ENCODE measurements at regions not wholly inside any gene's neighbourhood (a gene's known extent, or its start where the extent isn't known, plus 50 kb on each side); places are given as distances from the start of the nearest gene placed in this dataset.

DNA sequence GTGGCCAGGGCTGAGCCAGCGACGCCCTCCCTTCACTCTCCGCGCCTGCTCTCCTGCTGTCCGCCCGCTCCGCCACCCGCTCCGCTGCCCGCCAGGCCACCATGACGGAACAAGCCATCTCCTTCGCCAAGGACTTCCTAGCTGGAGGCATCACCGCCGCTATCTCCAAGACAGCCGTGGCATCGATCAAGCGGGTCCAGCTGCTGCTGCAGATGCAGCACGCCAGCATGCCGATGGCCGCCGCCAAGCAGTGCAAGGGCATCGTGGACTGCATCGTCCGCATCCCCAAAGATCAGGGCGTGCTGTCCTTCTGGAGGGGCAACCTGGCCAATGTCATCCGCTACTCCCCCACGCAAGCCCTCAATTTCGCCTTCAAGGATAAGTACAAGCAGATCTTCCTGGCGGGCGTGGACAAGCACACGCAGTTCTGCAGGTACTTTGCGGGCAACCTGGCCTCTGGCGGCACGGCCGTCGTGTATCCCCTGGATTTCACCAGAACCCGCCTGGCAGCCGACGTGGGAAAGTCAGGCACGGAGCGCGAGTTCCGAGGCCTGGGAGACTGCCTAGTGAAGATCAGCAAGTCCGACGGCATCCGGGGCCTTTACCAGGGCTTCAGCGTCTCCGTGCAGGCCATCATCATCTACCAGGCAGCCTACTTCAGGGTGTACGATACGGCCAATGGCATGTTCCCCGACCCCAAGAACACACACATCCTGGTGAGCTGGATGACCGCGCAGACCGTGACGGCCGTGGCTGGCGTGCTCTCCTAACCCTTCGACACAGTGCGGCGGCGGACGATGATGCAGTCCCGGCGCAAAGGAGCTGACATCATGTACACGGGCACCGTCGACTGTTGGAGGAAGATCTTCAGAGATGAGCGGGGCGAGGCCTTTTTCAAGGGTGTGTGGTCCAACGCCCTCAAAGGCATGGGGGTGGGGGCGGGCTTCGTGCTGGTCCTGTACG, 1130.4 kb upstream of the ACO1 start:
- H3K27me3 ChIP-seq (ENCODE audit: control insufficient read depth in 2 of 2, insufficient read depth in 2 of 2, low read length in 2 of 2) = no peaks in the 10 kb centered on the region
- ATAC-seq (no peak), DNase-seq (ENCODE audit: extremely low read depth in 1 of 4, low spot score in 3 of 4) (no peak), FAIRE-seq (no peak)
- WGBS (ENCODE audit: insufficient coverage, low coverage, missing lambda C conversion rate) = no CpG with 5 or more reads among the region's 73 CpGs
- no peak overlapping the region for H3K4me2 ChIP-seq (ENCODE audit: insufficient read depth, low read length)
- TF ChIP-seq HDGF (IDR thresholded peaks at IDR 0.05) = no peak
- TF ChIP-seq MCM7 (IDR thresholded peaks at IDR 0.05) = no peak
- TF ChIP-seq ZNF212 (CRISPR knock-in tag; IDR thresholded peaks at IDR 0.05) = no peak
- no peak for TF ChIP-seq POLR2H (tag; IDR thresholded peaks at IDR 0.05; ENCODE audit: low read depth)
- no peak for TF ChIP-seq ZNF699 (CRISPR knock-in tag; IDR thresholded peaks at IDR 0.05; ENCODE audit: insufficient replicate concordance)
- TF ChIP-seq ARID2 (IDR thresholded peaks at IDR 0.05) = no peak
- TF ChIP-seq ZNF121 (CRISPR knock-in tag; conservative IDR thresholded peaks at IDR 0.05) = no peak
- TF ChIP-seq, protein P1, sequence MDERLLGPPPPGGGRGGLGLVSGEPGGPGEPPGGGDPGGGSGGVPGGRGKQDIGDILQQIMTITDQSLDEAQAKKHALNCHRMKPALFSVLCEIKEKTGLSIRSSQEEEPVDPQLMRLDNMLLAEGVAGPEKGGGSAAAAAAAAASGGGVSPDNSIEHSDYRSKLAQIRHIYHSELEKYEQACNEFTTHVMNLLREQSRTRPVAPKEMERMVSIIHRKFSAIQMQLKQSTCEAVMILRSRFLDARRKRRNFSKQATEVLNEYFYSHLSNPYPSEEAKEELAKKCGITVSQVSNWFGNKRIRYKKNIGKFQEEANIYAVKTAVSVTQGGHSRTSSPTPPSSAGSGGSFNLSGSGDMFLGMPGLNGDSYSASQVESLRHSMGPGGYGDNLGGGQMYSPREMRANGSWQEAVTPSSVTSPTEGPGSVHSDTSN (CRISPR knock-in tag; IDR thresholded peaks at IDR 0.05; ENCODE audit: low read depth) = no peak
- TF ChIP-seq, protein P1 (tag; conservative IDR thresholded peaks at IDR 0.05; ENCODE audit: low read depth) = no peak
- TF ChIP-seq HIVEP1 (CRISPR knock-in tag; IDR thresholded peaks at IDR 0.05) = no peak
- no peak for TF ChIP-seq BRF1 (IDR thresholded peaks at IDR 0.05; ENCODE audit: borderline replicate concordance, extremely low read depth, insufficient read length)
- no peak for TF ChIP-seq L3MBTL2 (IDR thresholded peaks at IDR 0.05)
- no peak for TF ChIP-seq BRCA1 (IDR thresholded peaks at IDR 0.05)
- TF ChIP-seq BRCA1 (CRISPR knock-in tag; IDR thresholded peaks at IDR 0.05) = no peak
- no peak for TF ChIP-seq SRSF9 (IDR thresholded peaks at IDR 0.05; ENCODE audit: borderline replicate concordance, low read depth, low read length)
- TF ChIP-seq NR2C2 (CRISPR knock-in tag; IDR thresholded peaks at IDR 0.05) = no peak
- no peak for TF ChIP-seq NR2C2 (tag; IDR thresholded peaks at IDR 0.05)
- TF ChIP-seq ZNF140 (CRISPR knock-in tag; IDR thresholded peaks at IDR 0.05) = no peak
- TF ChIP-seq U2AF1 (optimal IDR thresholded peaks at IDR 0.05; ENCODE audit: low read depth, low read length) = no peak
- TF ChIP-seq SOX6 (IDR thresholded peaks at IDR 0.05) = no peak
- TF ChIP-seq, protein P2, sequence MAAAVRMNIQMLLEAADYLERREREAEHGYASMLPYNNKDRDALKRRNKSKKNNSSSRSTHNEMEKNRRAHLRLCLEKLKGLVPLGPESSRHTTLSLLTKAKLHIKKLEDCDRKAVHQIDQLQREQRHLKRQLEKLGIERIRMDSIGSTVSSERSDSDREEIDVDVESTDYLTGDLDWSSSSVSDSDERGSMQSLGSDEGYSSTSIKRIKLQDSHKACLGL (CRISPR knock-in tag; IDR thresholded peaks at IDR 0.05; ENCODE audit: borderline replicate concordance, poor library complexity, severe bottlenecking) = no peak
- TF ChIP-seq RBM34 (IDR thresholded peaks at IDR 0.05; ENCODE audit: borderline replicate concordance, insufficient read depth, low read length) = no peak
- TF ChIP-seq CREM (IDR thresholded peaks at IDR 0.05; ENCODE audit: low read depth) = no peak
- CTCF ChIA-PET (ENCODE audit: low intra/inter-chr PET ratio) = no interaction called here
- H3K9ac ChIP-seq (ENCODE audit: insufficient read depth in 1 of 2, low read depth in 2 of 2, low read length in 2 of 2) = no peak overlapping the region
- POLR2A ChIA-PET = no interaction called here
- no peak overlapping the region for H3K4me3 ChIP-seq
- no peak overlapping the region for H2AFZ ChIP-seq (ENCODE audit: low read depth, low read length)
- intact Hi-C loops (cut with micrococcal nuclease) = no loop called here
- H3K9me1 ChIP-seq (ENCODE audit: control insufficient read depth, insufficient read depth, low read length) = no peaks in the 10 kb centered on the region
- no TSS peak for BruUV-seq (replicated peaks)
- H3K4me1 ChIP-seq (replicated peaks in 1 of 2; ENCODE audit: control insufficient read depth in 2 of 2, insufficient read depth in 2 of 2, low read length in 2 of 2) = no peaks in the 10 kb centered on the region
- H3K27ac ChIP-seq (ENCODE audit: extremely low read depth, low read depth, low read length) = no peak overlapping the region
- no peaks in the 10 kb centered on the region for H4K20me1 ChIP-seq (replicated peaks; ENCODE audit: control insufficient read depth, insufficient read depth, low read length)
- no peaks in the 10 kb centered on the region for H3K9me3 ChIP-seq (replicated peaks; ENCODE audit: control insufficient read depth, insufficient read depth, low read depth, low read length)
- H3K79me2 ChIP-seq (ENCODE audit: control insufficient read depth, insufficient read depth, low read length) = no peaks in the 10 kb centered on the region
- H3K36me3 ChIP-seq (ENCODE audit: control insufficient read depth, insufficient read depth, low read length) = no peaks in the 10 kb centered on the region
- in situ Hi-C loops (cut with MboI) = no loop called here

Data from K562 (cell line).